ENCODE measurements at regions not wholly inside any gene's neighbourhood (a gene's known extent, or its start where the extent isn't known, plus 50 kb on each side); places are given as distances from the start of the nearest gene placed in this dataset.

DNA sequence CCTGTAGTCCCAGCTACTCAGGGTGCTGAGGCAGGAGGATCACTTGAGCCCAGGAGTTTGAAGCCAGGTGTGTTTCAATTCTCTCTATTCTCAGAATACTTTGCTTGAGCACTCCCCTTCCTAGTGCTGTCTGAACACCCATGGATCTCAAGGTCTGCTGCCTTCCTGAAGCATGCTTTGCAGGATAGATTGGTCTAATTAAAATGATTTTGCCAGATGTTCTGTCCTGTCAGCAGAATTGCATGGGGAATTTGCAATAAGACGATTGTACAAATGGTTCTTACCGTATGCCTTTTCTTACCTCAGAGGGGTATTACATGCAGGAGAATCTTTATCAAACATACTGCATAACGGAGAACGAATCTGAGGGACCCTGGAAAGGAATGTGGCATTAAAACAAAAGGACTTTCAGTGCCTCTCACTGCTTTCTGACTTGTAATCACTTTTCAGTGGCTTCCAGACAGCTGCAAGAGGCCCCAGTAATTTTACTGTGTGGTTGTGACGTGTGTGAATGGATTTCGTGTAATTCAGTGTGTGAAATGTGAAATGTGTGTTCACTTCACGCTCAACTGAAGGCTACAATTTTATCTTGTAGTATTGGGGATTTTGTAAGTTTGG, 587.2 kb upstream of the SEMA6A start:
- 0 out of 2 replicates have a peak, but pooled peaks cover 2% of the 10 kb centered on the region for H3K4me1 ChIP-seq (ENCODE audit: insufficient read depth, low read length)
- Mint-ChIP-seq H3K36me3 (ENCODE audit: insufficient read depth in 1 of 3, low read depth in 3 of 3) (no peaks in the 10 kb centered on the region), H3K4me3 (no peak overlapping the region), H3K27ac (peak overlapping the region in 1 of 3 experiments; percentile 33; a peak in 1 of 7 replicates), H3K4me1 (peaks cover 26 to 29% of the 10 kb centered on the region in 2 experiments), H3K27me3 (ENCODE audit: low read depth) (no peaks in the 10 kb centered on the region), H3K9me3 (no peaks in the 10 kb centered on the region)
- WGBS (ENCODE audit: extremely low coverage, insufficient read length, low lambda C conversion rate) = no CpG with 5 or more reads among the region's 7 CpGs
- H3K27ac ChIP-seq (ENCODE audit: insufficient read length, low read depth, low read length) = no peak overlapping the region
- no peak overlapping the region for H2BK15ac ChIP-seq (ENCODE audit: low read depth, low read length)
- H3K9ac ChIP-seq (ENCODE audit: extremely low read depth, insufficient read length, low read length) = no peak overlapping the region
- no peaks in the 10 kb centered on the region for H3K79me1 ChIP-seq (ENCODE audit: insufficient read depth, low read depth, low read length, poor library complexity, severe bottlenecking)
- H3K23me2 ChIP-seq (ENCODE audit: insufficient read length, low read depth, low read length, poor library complexity, severe bottlenecking) = no peaks in the 10 kb centered on the region
- no peaks in the 10 kb centered on the region for H3K27me3 ChIP-seq (ENCODE audit: insufficient read depth, low read length)
- H3K14ac ChIP-seq (ENCODE audit: insufficient read depth, low read length) = no peak overlapping the region
- no peak overlapping the region for H3T11ph ChIP-seq (ENCODE audit: low read length)
- TF ChIP-seq, protein P1, sequence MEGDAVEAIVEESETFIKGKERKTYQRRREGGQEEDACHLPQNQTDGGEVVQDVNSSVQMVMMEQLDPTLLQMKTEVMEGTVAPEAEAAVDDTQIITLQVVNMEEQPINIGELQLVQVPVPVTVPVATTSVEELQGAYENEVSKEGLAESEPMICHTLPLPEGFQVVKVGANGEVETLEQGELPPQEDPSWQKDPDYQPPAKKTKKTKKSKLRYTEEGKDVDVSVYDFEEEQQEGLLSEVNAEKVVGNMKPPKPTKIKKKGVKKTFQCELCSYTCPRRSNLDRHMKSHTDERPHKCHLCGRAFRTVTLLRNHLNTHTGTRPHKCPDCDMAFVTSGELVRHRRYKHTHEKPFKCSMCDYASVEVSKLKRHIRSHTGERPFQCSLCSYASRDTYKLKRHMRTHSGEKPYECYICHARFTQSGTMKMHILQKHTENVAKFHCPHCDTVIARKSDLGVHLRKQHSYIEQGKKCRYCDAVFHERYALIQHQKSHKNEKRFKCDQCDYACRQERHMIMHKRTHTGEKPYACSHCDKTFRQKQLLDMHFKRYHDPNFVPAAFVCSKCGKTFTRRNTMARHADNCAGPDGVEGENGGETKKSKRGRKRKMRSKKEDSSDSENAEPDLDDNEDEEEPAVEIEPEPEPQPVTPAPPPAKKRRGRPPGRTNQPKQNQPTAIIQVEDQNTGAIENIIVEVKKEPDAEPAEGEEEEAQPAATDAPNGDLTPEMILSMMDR (conservative IDR thresholded peaks at IDR 0.05) = no peak
- H3K4me2 ChIP-seq (ENCODE audit: insufficient read depth, insufficient read length, low read length) = peak overlapping the region; percentile 22
- no peak for DNase-seq
- no peaks in the 10 kb centered on the region for H4K20me1 ChIP-seq (ENCODE audit: control insufficient read depth, insufficient read depth, insufficient read length)
- H2BK20ac ChIP-seq (ENCODE audit: low read depth, low read length, poor library complexity, severe bottlenecking) = peak overlapping the region; percentile 26
- H3K79me2 ChIP-seq (ENCODE audit: insufficient read depth, low read length) = no peaks in the 10 kb centered on the region
- no peaks in the 10 kb centered on the region for H3K9me3 ChIP-seq (ENCODE audit: control insufficient read depth, low read depth, low read length)
- H4K5ac ChIP-seq (ENCODE audit: insufficient read length, low read depth, low read length) = no peak overlapping the region
- no peak overlapping the region for H2BK12ac ChIP-seq (ENCODE audit: insufficient read length, low read depth, low read length)
- H3K18ac ChIP-seq (ENCODE audit: insufficient read length, low read depth, low read length) = no peak overlapping the region
- H2AK5ac ChIP-seq (ENCODE audit: insufficient read length, low read length) = no peak overlapping the region
- H3K56ac ChIP-seq (ENCODE audit: insufficient read length, low read depth, low read length) = no peak overlapping the region
- no peak overlapping the region for H2BK120ac ChIP-seq (ENCODE audit: low read depth, low read length, poor library complexity, severe bottlenecking)
- H4K91ac ChIP-seq (ENCODE audit: insufficient read length, low read depth, low read length) = no peak overlapping the region
- H2AFZ ChIP-seq (ENCODE audit: low read length) = peak overlapping the region; percentile 54
- H3K23ac ChIP-seq (ENCODE audit: insufficient read length, low read depth, low read length) = no peak overlapping the region
- H4K8ac ChIP-seq (replicated peaks; ENCODE audit: insufficient read length, low read depth, low read length) = no peak overlapping the region
- H3K4ac ChIP-seq (ENCODE audit: low read depth, low read length) = no peak overlapping the region
- H2BK5ac ChIP-seq (ENCODE audit: insufficient read length, low read length) = no peak overlapping the region
